ENCODE measurements at regions not wholly inside any gene's neighbourhood (a gene's known extent, or its start where the extent isn't known, plus 50 kb on each side); places are given as distances from the start of the nearest gene placed in this dataset.
"Not testable (repeated sequence)": the region's sequence is repeated elsewhere in the genome, so short reads cannot be mapped to it uniquely, and the experiment has no call there.

GRCh38 chrX:1764883-1765364 is 150.1 kb downstream of the ASMT start:
- FAIRE-seq; H3K23me2 ChIP-seq (ENCODE audit: low read depth, low read length); H4K5ac ChIP-seq (ENCODE audit: insufficient read length, low read depth, low read length); H3K79me1 ChIP-seq (ENCODE audit: low read depth, low read length); H3K18ac ChIP-seq (ENCODE audit: extremely low read depth, low read length); H2BK5ac ChIP-seq (ENCODE audit: low read depth, low read length); H2BK20ac ChIP-seq (ENCODE audit: low read length); POLR2A ChIA-PET (ENCODE audit: partially characterized antibody); H3K4me3 ChIP-seq (ENCODE audit: extremely low read depth in 1 of 4, insufficient read depth in 2 of 4, low read depth in 3 of 4, low read length in 4 of 4); H3K56ac ChIP-seq (replicated peaks; ENCODE audit: insufficient read length, low read depth, low read length); H3K14ac ChIP-seq (ENCODE audit: insufficient read length); H3K79me2 ChIP-seq (ENCODE audit: control insufficient read depth in 1 of 2, insufficient read depth in 2 of 2, low read length in 2 of 2); H3K36me3 ChIP-seq (ENCODE audit: control insufficient read depth in 2 of 4, insufficient read depth in 4 of 4, low read length in 3 of 4); H2BK15ac ChIP-seq (ENCODE audit: low read length); H3K4me1 ChIP-seq (replicated peaks in 1 of 4; ENCODE audit: control insufficient read depth in 3 of 4, insufficient read depth in 4 of 4, low read length in 3 of 4); H3K4me2 ChIP-seq (ENCODE audit: insufficient read depth in 1 of 2, low read depth in 2 of 2, low read length in 2 of 2); H3K9ac ChIP-seq (replicated peaks in 1 of 4; ENCODE audit: extremely low read depth in 1 of 4, low read depth in 3 of 4, low read length in 3 of 4); H4K20me1 ChIP-seq (replicated peaks in 1 of 2; ENCODE audit: control insufficient read depth in 1 of 2, insufficient read depth in 2 of 2, low read length in 2 of 2); H3K27ac ChIP-seq (ENCODE audit: low read depth, low read length); H3K4ac ChIP-seq (replicated peaks; ENCODE audit: insufficient read length, low read depth, low read length); H3K23ac ChIP-seq (ENCODE audit: insufficient read length); H4K91ac ChIP-seq (replicated peaks; ENCODE audit: insufficient read length, low read length); DNase-seq (ENCODE audit: low read depth in 1 of 2, low spot score in 2 of 2); H3K9me3 ChIP-seq (ENCODE audit: insufficient read depth in 2 of 2, low read depth in 1 of 2, low read length in 1 of 2); H2BK120ac ChIP-seq (replicated peaks; ENCODE audit: low read depth, low read length); H3K27me3 ChIP-seq (replicated peaks in 1 of 4; ENCODE audit: control insufficient read depth in 3 of 4, extremely low read depth in 1 of 4, insufficient read depth in 3 of 4, low read length in 3 of 4); H2AK5ac ChIP-seq (ENCODE audit: low read depth, low read length); H2AFZ ChIP-seq (ENCODE audit: low read length); CTCF ChIA-PET (ENCODE audit: partially characterized antibody); H4K8ac ChIP-seq (ENCODE audit: extremely low read depth, insufficient read depth, low read length); H2BK12ac ChIP-seq (ENCODE audit: low read depth, low read length): not testable (repeated sequence)
- 86% methylated on average over 16 of the region's 19 CpGs; no CpG with 5 or more reads in 1 of the 2 experiments for WGBS, 2 experiments (ENCODE audit: extremely low coverage in 1 of 2, insufficient coverage in 1 of 2, insufficient read length in 1 of 2, insufficient replicate concordance in 2 of 2, low coverage in 1 of 2, low lambda C conversion rate in 2 of 2, missing lambda C conversion rate in 1 of 2)

All from H1 (cell line).